Mucosa of gallbladder (tissue), 1 donor: ENCODE measurements at regions not wholly inside any gene's neighbourhood (a gene's known extent, or its start where the extent isn't known, plus 50 kb on each side); places are given as distances from the start of the nearest gene placed in this dataset.
"Not testable (repeated sequence)": the region's sequence is repeated elsewhere in the genome, so short reads cannot be mapped to it uniquely, and the experiment has no call there.

Experiments
- DNase-seq: peaks from one replicate; pipeline ENCODE4 v3.0.0-alpha.2; 2020; ENCODE audit warnings: low spot score
- donor health status: DM: no; HTN: no; CAD: no.

GRCh38 chr5:27996665-27997064 lies 958.3 kb upstream of the CDH9 start:
- no peak for DNase-seq

GRCh38 chr5:27995867-27996266 lies 957.5 kb upstream of the CDH9 start:
- DNase-seq = no peak

DNA sequence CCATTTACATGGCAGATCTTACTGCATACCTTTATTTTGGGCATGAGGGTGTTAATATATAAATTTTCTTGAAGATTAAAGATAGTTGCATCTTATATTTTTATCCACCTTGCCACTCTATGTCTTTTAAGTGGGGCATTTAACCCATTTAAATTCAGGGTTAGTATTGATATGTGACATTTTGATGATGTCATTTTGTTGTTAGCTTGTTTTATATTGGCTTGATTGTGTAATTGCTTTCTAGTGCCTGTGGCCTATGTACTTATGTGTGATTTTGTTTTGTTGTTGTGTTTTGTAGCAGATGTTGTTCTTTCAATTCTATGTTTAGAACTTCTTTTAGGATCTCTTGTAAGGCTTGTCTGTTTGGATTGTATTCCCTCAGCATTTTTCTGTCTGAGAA lies 939.9 kb upstream of the CDH9 start:
- DNase-seq = no peak

GRCh38 chr5:27969157-27969556 lies 930.8 kb upstream of the CDH9 start:
- no peak for DNase-seq

DNA sequence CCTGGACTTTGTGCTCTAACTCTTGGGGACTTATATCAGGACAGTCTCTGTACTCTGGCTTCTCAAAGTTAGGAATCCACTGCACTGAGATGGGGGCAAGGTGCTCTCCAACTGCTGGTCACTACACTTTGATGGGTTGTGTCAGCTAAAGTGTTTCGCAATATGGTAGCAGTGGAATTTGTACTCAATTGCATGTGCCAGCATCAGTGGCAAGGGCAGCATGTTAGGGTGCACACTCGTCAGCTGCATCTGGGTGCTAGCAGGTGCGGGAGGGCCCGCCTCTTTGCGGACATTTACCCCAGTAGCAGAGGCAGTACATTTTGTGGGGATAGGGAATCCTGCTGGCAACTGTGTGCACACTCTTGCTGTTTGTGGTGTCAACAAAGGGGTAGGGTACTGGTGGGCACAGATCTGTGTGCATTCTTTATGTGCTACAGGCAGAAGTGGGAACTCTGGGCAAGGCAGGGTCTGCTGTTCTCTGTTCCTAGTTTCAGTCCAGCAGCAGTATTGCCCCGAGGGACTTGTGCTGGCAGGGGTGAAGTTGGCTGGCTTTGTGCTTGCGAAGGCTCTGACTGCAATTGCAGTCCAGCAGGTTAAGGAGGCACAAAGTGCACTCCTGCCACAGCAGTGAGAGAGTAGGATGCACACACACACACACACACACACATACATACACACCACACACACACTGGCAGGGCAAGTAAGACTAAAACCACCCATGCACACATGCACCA lies 924.8 kb upstream of the CDH9 start:
- no peak for DNase-seq

- no peak for DNase-seq
Measured at GRCh38 chr5:27962198-27962597, 923.8 kb upstream of the CDH9 start.

- DNase-seq = no peak
Measured at GRCh38 chr5:27947088-27947487, 908.7 kb upstream of the CDH9 start.

GRCh38 chr5:27944471-27944870 lies 906.1 kb upstream of the CDH9 start:
- DNase-seq = no peak

DNA sequence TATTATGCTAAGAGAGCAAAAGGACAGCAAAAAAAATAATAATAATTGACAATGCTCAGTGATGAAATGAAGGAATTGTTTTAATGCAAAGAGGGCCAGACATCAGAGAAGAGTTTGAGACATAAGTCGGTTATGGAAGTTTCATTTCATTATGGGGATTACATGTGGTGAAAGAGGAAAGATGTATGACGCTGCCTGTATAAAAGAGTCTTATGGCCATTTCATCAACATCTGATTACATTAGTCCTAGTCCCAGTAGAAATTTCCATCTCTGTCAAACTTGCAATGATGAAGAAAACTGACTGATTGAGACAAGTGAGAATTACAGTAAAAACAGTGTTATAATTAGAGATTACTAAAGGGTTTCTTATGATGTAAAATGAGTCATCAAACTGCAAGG lies 900.6 kb upstream of the CDH9 start:
- DNase-seq = no peak

- DNase-seq = no peak
Measured at GRCh38 chr5:27928060-27928459, 889.7 kb upstream of the CDH9 start.

- DNase-seq = no peak
Measured at GRCh38 chr5:27911216-27911615, 872.8 kb upstream of the CDH9 start.

- DNase-seq = no peak
Measured at GRCh38 chr5:27908341-27908740, 870.0 kb upstream of the CDH9 start.

GRCh38 chr5:27906931-27907601 lies 868.7 kb upstream of the CDH9 start:
- DNase-seq = no peak

DNA sequence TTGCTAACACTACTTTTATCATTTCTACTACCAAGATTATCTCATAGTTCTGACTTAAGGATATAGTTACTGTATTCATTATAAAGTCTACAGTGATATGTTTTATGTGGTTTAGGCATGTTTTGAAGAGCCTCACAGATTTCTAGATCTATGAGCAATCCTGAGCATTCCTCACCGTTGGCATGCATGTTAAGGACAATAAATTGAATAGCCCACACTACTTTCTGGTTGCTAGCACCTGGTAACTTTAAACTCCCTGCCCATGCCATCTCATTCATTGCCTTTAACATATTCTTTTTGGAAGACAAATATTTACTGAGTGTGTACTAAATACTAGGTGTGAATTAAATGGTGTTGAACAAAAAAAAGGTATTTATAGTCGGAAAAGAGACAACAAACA lies 868.1 kb upstream of the CDH9 start:
- no peak for DNase-seq

DNA sequence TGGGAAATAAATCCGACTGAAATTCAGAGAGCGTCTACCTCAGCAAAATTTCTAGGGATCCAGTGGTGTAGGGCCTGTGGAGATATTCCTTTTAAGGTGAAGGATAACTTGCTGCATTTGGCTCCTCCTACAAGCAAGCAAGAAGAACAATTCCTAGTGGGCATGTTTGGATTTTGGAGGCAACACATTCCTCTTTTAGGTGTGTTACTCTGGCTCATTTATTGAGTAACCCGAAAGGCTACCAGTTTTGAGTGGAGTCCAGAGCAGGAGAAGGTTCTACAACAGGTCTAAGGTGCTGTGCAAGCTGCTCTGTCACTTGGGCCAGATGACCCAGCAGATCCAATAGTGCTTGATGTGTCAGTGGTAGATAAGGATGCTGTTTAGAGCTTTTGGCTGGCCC lies 862.4 kb upstream of the CDH9 start:
- no peak for DNase-seq

DNA sequence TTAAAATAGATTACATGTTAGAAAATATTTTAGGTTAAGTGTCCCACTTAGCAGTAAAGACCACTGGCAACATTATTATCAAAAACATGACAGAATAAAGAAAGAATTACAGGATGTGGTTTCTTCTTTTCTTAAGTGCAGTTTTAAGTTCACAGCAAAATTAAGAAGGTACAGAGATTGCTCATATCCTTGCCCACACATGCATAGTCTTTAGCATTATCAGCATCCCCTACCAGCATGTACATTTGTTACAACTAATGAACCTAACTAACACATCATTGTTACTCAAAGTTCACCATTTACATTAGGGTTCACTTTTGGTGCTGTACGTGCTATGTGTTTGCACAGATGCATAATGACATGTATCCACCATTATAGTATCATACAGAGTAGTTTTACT lies 837.7 kb upstream of the CDH9 start:
- no peak for DNase-seq

DNA sequence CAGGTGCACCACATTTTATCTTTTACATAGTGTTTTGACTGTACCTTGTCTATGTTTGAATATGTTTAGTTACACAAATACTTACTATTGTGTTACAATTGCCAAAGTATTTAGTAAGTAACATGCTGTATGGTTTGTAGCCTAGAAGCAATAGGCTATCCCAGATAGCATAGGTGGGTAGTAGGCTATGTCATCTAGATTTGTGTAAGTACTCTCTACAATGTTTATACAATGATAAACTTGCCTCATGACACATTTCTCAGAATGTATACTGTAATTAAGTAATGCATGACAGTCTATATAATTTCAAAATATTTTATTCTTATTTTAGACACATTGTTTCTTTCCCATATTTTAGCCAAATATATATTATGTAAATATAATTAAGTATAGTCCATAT lies 836.8 kb upstream of the CDH9 start:
- DNase-seq = no peak

DNA sequence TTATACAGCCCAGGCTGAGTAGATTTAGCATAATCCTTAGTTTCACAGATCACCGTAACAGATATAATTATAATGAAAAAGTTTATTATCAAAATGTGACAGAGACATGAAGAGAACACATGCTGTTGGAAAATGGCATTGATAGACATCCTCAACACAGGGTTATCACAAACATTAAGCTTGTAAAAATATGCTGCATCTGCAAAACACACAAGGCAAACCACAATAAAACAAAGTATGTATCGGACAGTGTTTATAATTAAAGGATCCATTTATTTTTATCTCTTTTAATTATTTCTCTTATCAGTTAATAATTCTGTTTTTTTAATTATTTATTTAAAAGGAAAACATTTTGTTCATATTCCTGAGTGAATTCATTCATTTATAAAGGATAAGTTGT lies 829.9 kb upstream of the CDH9 start:
- no peak for DNase-seq

GRCh38 chr5:27855491-27855890 lies 817.1 kb upstream of the CDH9 start:
- no peak for DNase-seq

- DNase-seq = no peak
Measured at GRCh38 chr5:27854243-27854852, 816.0 kb upstream of the CDH9 start.

- DNase-seq = no peak
Measured at GRCh38 chr5:27845248-27845647, 806.9 kb upstream of the CDH9 start.

DNA sequence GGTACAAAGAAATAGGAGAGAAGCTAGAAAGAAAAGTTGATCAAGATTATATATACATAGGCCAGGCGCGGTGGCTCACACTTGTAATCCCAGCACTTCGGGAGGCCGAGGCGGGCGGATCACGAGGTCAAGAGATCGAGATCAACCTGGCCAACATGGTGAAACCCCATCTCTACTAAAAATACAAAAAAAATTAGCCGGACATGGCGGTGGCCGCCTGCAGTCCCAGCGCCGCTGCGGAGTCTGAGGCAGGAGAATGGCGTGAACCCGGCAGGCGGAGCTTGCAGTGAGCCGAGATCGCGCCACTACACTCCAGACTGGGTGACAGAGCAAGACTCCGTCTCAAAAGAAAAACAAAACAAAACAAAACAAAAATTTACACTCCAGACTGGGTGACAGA lies 798.3 kb upstream of the CDH9 start:
- DNase-seq = not testable (repeated sequence)

GRCh38 chr5:27832886-27833285 lies 794.5 kb upstream of the CDH9 start:
- no peak for DNase-seq
